Common myeloid progenitor, CD34-positive (primary cell): ENCODE measurements at regions not wholly inside any gene's neighbourhood (a gene's known extent, or its start where the extent isn't known, plus 50 kb on each side); places are given as distances from the start of the nearest gene placed in this dataset.
"Not testable (repeated sequence)": the region's sequence is repeated elsewhere in the genome, so short reads cannot be mapped to it uniquely, and the experiment has no call there.

ENCODE experiments used
- CTCF ChIA-PET: fragments of 350-600 bp; sonication (Branson Sonifier 250); formaldehyde crosslinking; loops from one replicate; lab custom pipeline; 2021; ENCODE audit warnings: antibody characterized with exemption; lab: Charles Lee
- POLR2A ChIA-PET: fragments of 350-600 bp; sonication (Branson Sonifier 250); formaldehyde crosslinking; loops from one replicate; lab custom pipeline; 2021; ENCODE audit warnings: antibody characterized with exemption; lab: Charles Lee
- DNase-seq, 3 donors: peaks; one replicate each; pipeline versions ENCODE4 v3.0.0 to v3.0.0-alpha.2; 2013
- H3K27ac ChIP-seq, 2 experiments: 1 replicate in 1 of 2; 2 replicates in 1 of 2; pipeline ENCODE4 v1.7.0; 2013; ENCODE audit warnings: inconsistent platforms in 2 of 2, low read length in 2 of 2, mild to moderate bottlenecking in 2 of 2, low read depth in 1 of 2, moderate library complexity in 1 of 2; ENCODE audit not compliant: severe bottlenecking in 2 of 2, insufficient read depth in 1 of 2, poor library complexity in 1 of 2
- H3K27me3 ChIP-seq, 5 experiments: replicated peaks in 2 of 5; 1 replicate in 3 of 5; 2 replicates in 2 of 5; pipeline versions ENCODE4 v1.6.1 to v1.7.0; 2013; ENCODE audit warnings: low read length in 4 of 5, mild to moderate bottlenecking in 2 of 5, moderate library complexity in 2 of 5, inconsistent platforms in 1 of 5; ENCODE audit not compliant: insufficient read depth in 5 of 5, control insufficient read depth in 4 of 5
- H3K36me3 ChIP-seq, 4 experiments: 1 replicate in 2 of 4; 2 replicates in 2 of 4; pipeline versions ENCODE4 v1.6.1 to v1.7.0; 2013; ENCODE audit warnings: low read length in 3 of 4, control low read depth in 1 of 4, mild to moderate bottlenecking in 1 of 4; ENCODE audit not compliant: control insufficient read depth in 4 of 4, insufficient read depth in 4 of 4
- H3K4me1 ChIP-seq, 4 experiments: 1 replicate in 3 of 4; 2 replicates in 1 of 4; pipeline versions ENCODE4 v1.6.1 to v1.7.1; 2013; ENCODE audit warnings: low read length in 3 of 4, mild to moderate bottlenecking in 3 of 4, control low read depth in 1 of 4, inconsistent platforms in 1 of 4, moderate library complexity in 1 of 4; ENCODE audit not compliant: control insufficient read depth in 4 of 4, insufficient read depth in 4 of 4; ENCODE audit errors: control extremely low read depth in 1 of 4
- H3K4me3 ChIP-seq, 7 experiments: 1 replicate in 4 of 7; 2 replicates in 3 of 7; pipeline versions ENCODE4 v1.5.1 to v1.7.0; 2013; ENCODE audit warnings: mild to moderate bottlenecking in 7 of 7, low read length in 6 of 7, moderate library complexity in 6 of 7, inconsistent platforms in 2 of 7, low read depth in 2 of 7, control low read depth in 1 of 7; ENCODE audit not compliant: insufficient read depth in 4 of 7, control insufficient read depth in 1 of 7; ENCODE audit errors: extremely low read depth in 1 of 7
- H3K9me3 ChIP-seq, 5 experiments: 1 replicate in 4 of 5; 2 replicates in 1 of 5; pipeline versions ENCODE4 v1.6.1 to v1.7.1; 2013; ENCODE audit warnings: low read length in 4 of 5, mild to moderate bottlenecking in 2 of 5, inconsistent platforms in 1 of 5, low read depth in 1 of 5, moderate library complexity in 1 of 5; ENCODE audit not compliant: control insufficient read depth in 4 of 5, insufficient read depth in 2 of 5; ENCODE audit errors: control extremely low read depth in 1 of 5
- WGBS: methylation state at CpG from one replicate; pipeline ENCODE4 v1.1.5; 2013; ENCODE audit not compliant: insufficient coverage; 5-methylcytosine and 5-hydroxymethylcytosine counted together

- ChIA-PET CTCF (interaction anchor here (0.7 to 1.3 kb wide), 5 partner anchors 10 to 127 kb away, joined by 3 to 4 read pairs (median 3); no protein-coding TSS in a partner anchor), POLR2A (no interaction called here)
- no peak overlapping the region for H3K4me3 ChIP-seq
- peaks cover 0 to 12% (median 2%) of the 10 kb centered on the region in 5 experiments for H3K27me3 ChIP-seq
- peaks cover 0 to 3% (median 0%) of the 10 kb centered on the region in 5 experiments for H3K9me3 ChIP-seq
- H3K4me1 ChIP-seq: no peaks in the 10 kb centered on the region
- no peaks in the 10 kb centered on the region for H3K36me3 ChIP-seq
- WGBS: 81% methylated on average over 28 of the region's 29 CpGs
- peak in 1 of 3 donors; percentile 15 for DNase-seq
- H3K27ac ChIP-seq: no peak overlapping the region
Measured at GRCh38 chr22:44571566-44572413, 73.8 kb upstream of the RTL6 start.

GRCh38 chr22:44570476-44571445 is 72.7 kb upstream of the RTL6 start:
- no peak for DNase-seq
- H3K27ac ChIP-seq: no peak overlapping the region
- H3K9me3 ChIP-seq: peaks cover 0 to 3% (median 0%) of the 10 kb centered on the region in 5 experiments
- no peaks in the 10 kb centered on the region for H3K4me1 ChIP-seq
- peaks cover 0 to 11% (median 2%) of the 10 kb centered on the region in 5 experiments for H3K27me3 ChIP-seq
- ChIA-PET CTCF (interaction anchor here (0.8 to 1.1 kb wide), 2 partner anchors 20 to 126 kb away, joined by 3 to 4 read pairs; no protein-coding TSS in a partner anchor), POLR2A (no interaction called here)
- 78% methylated on average over 18 of the region's 18 CpGs for WGBS
- H3K4me3 ChIP-seq: no peak overlapping the region
- no peaks in the 10 kb centered on the region for H3K36me3 ChIP-seq

GRCh38 chr22:44569561-44569991 is 71.5 kb upstream of the RTL6 start:
- DNase-seq: no peak
- WGBS: 89% methylated on average over 4 of the region's 9 CpGs
- Histone ChIP-seq H3K4me3 (no peak overlapping the region), H3K27ac (no peak overlapping the region), H3K27me3 (peaks cover 0 to 5% (median 0%) of the 10 kb centered on the region in 5 experiments), H3K9me3 (peaks cover 0 to 3% (median 0%) of the 10 kb centered on the region in 5 experiments), H3K36me3 (no peaks in the 10 kb centered on the region), H3K4me1 (no peaks in the 10 kb centered on the region)
- ChIA-PET CTCF (no interaction called here), POLR2A (no interaction called here)

- peak; percentile 29 to 56 (median 52) for DNase-seq
- ChIA-PET POLR2A (no interaction called here), CTCF (interaction anchor here (0.7 to 1.7 kb wide), 13 partner anchors 10 to 622 kb away, joined by 3 to 5 read pairs (median 3); no protein-coding TSS in a partner anchor)
- 77% methylated on average over 4 of the region's 8 CpGs for WGBS
- Histone ChIP-seq H3K27me3 (peaks cover 0 to 5% (median 0%) of the 10 kb centered on the region in 5 experiments), H3K4me3 (no peak overlapping the region), H3K36me3 (no peaks in the 10 kb centered on the region), H3K9me3 (peaks cover 0 to 6% (median 5%) of the 10 kb centered on the region in 5 experiments), H3K27ac (no peak overlapping the region), H3K4me1 (no peaks in the 10 kb centered on the region)
Measured at GRCh38 chr22:44567846-44568493, 69.9 kb upstream of the RTL6 start.

GRCh38 chr22:44567378-44567841 is 69.4 kb upstream of the RTL6 start:
- H3K27ac ChIP-seq, DNase-seq, H3K36me3 ChIP-seq, H3K9me3 ChIP-seq, H3K27me3 ChIP-seq, POLR2A ChIA-PET, H3K4me3 ChIP-seq, H3K4me1 ChIP-seq: not testable (repeated sequence)
- CTCF ChIA-PET: interaction anchor here (0.7 to 1.7 kb wide), 13 partner anchors 10 to 621 kb away, joined by 3 to 5 read pairs (median 3); no protein-coding TSS in a partner anchor
- WGBS: 90% methylated on average over 8 of the region's 8 CpGs

- peaks cover 0 to 5% (median 0%) of the 10 kb centered on the region in 5 experiments for H3K27me3 ChIP-seq
- no peaks in the 10 kb centered on the region for H3K36me3 ChIP-seq
- no peaks in the 10 kb centered on the region for H3K4me1 ChIP-seq
- WGBS: 95% methylated on average over 16 of the region's 17 CpGs
- DNase-seq: no peak
- POLR2A ChIA-PET: no interaction called here
- CTCF ChIA-PET: interaction anchor here (0.7 to 1.7 kb wide), 11 partner anchors 12 to 573 kb away, joined by 3 to 5 read pairs (median 4); no protein-coding TSS in a partner anchor
- no peak overlapping the region for H3K4me3 ChIP-seq
- no peak overlapping the region for H3K27ac ChIP-seq
- peaks cover 0 to 6% (median 5%) of the 10 kb centered on the region in 5 experiments for H3K9me3 ChIP-seq
Measured at GRCh38 chr22:44566911-44567310, 68.9 kb upstream of the RTL6 start.
